GM18868 (cell line): ENCODE measurements at regions not wholly inside any gene's neighbourhood (a gene's known extent, or its start where the extent isn't known, plus 50 kb on each side); places are given as distances from the start of the nearest gene placed in this dataset.
"Not testable (repeated sequence)": the region's sequence is repeated elsewhere in the genome, so short reads cannot be mapped to it uniquely, and the experiment has no call there.

ENCODE experiments used
- ATAC-seq: cut with Tn5 transposase; IDR thresholded peaks from one replicate; pipeline ENCODE4 v1.9.1; 2021; ENCODE audit warnings: mild to moderate bottlenecking, moderate library complexity; ENCODE audit not compliant: unreplicated experiment

GRCh38 chr1:143905214-143906179 lies 66.3 kb downstream of the FAM72C start:
- not testable (repeated sequence) for ATAC-seq

GRCh38 chr1:143904622-143904979 lies 67.2 kb downstream of the FAM72C start:
- ATAC-seq = not testable (repeated sequence)

GRCh38 chr1:143903899-143904621 lies 67.7 kb downstream of the FAM72C start:
- ATAC-seq = not testable (repeated sequence)

- ATAC-seq = not testable (repeated sequence)
Measured at GRCh38 chr1:143896377-143896776, 75.4 kb downstream of the FAM72C start.

- peak; percentile 96 for ATAC-seq
Measured at GRCh38 chr1:143884932-143885574, 86.7 kb downstream of the FAM72C start.

- peak; percentile 84 for ATAC-seq
Measured at GRCh38 chr1:143884532-143884931, 87.3 kb downstream of the FAM72C start.

- ATAC-seq = not testable (repeated sequence)
Measured at GRCh38 chr1:143879757-143880536, 91.8 kb downstream of the FAM72C start.

GRCh38 chr1:143875947-143876346 lies 95.8 kb downstream of the FAM72C start:
- not testable (repeated sequence) for ATAC-seq

- ATAC-seq = not testable (repeated sequence)
Measured at GRCh38 chr1:143874625-143875024, 97.2 kb downstream of the FAM72C start.

- not testable (repeated sequence) for ATAC-seq
Measured at GRCh38 chr1:143873650-143874049, 98.1 kb downstream of the FAM72C start.

GRCh38 chr1:143870388-143870787 lies 101.4 kb downstream of the FAM72C start:
- ATAC-seq = not testable (repeated sequence)

GRCh38 chr1:143867590-143868220 lies 104.1 kb downstream of the FAM72C start:
- not testable (repeated sequence) for ATAC-seq

GRCh38 chr1:143863901-143864520 lies 107.8 kb downstream of the FAM72C start:
- peak; percentile 78 for ATAC-seq

- ATAC-seq = not testable (repeated sequence)
Measured at GRCh38 chr1:143862722-143863121, 109.1 kb downstream of the FAM72C start.

GRCh38 chr1:143861306-143861705 lies 110.5 kb downstream of the FAM72C start:
- ATAC-seq = not testable (repeated sequence)

GRCh38 chr1:143855867-143856266 lies 115.9 kb downstream of the FAM72C start:
- ATAC-seq = not testable (repeated sequence)

- not testable (repeated sequence) for ATAC-seq
Measured at GRCh38 chr1:143854069-143854468, 117.7 kb downstream of the FAM72C start.

GRCh38 chr1:143850637-143851036 lies 121.1 kb downstream of the FAM72C start:
- ATAC-seq = not testable (repeated sequence)

GRCh38 chr1:143848859-143849258 lies 122.9 kb downstream of the FAM72C start:
- not testable (repeated sequence) for ATAC-seq
